Prostate gland (tissue), 2 donors: ENCODE measurements at regions not wholly inside any gene's neighbourhood (a gene's known extent, or its start where the extent isn't known, plus 50 kb on each side); places are given as distances from the start of the nearest gene placed in this dataset.
"Not testable (repeated sequence)": the region's sequence is repeated elsewhere in the genome, so short reads cannot be mapped to it uniquely, and the experiment has no call there.

Source experiments
- DNase-seq: peaks from one replicate; pipeline ENCODE4 v3.0.0-alpha.2; 2019; ENCODE audit warnings: low spot score
- H3K27ac ChIP-seq, 2 donors: fragments of 200-600 bp; sonication (generic); 2 replicates each; pipeline ENCODE4 v1.5.1; 2017 to 2019
- H3K27me3 ChIP-seq: fragments of 200-600 bp; sonication (generic); replicated peaks from 2 replicates; pipeline ENCODE4 v1.5.1; 2019; ENCODE audit not compliant: insufficient read depth
- H3K36me3 ChIP-seq, 2 donors: fragments of 200-600 bp; sonication (generic); 1 replicate in 1 of 2; 2 replicates in 1 of 2; pipeline versions ENCODE4 v1.5.1 to v1.8.1; 2017 to 2019
- H3K4me1 ChIP-seq: fragments of 200-600 bp; sonication (generic); replicated peaks from 2 replicates; pipeline ENCODE4 v1.5.1; 2019
- H3K4me3 ChIP-seq, 2 donors: fragments of 200-600 bp; sonication (generic); 2 replicates each; pipeline ENCODE4 v1.5.1; 2017 to 2019
- H3K9me3 ChIP-seq: fragments of 200-600 bp; sonication (generic); 2 replicates; pipeline ENCODE4 v1.5.1; 2017
- CTCF ChIP-seq, 4 experiments: fragments of 200-600 bp in 2 of 4; fragments of 450-650 bp in 2 of 4; sonication (generic) in 2 of 4; IDR thresholded peaks; 1 replicate in 3 of 4; 2 replicates in 1 of 4; pipeline ENCODE4 v1.5.1; 2016 to 2019; ENCODE audit warnings: antibody characterized with exemption in 4 of 4, mild to moderate bottlenecking in 2 of 4, moderate library complexity in 2 of 4
- POLR2A ChIP-seq: fragments of 450-650 bp; IDR thresholded peaks from one replicate; pipeline ENCODE4 v1.6.1; 2016; ENCODE audit warnings: antibody characterized with exemption, mild to moderate bottlenecking
- POLR2AphosphoS5 ChIP-seq: sonication (generic); formaldehyde crosslinking; IDR thresholded peaks from one replicate; pipeline ENCODE4 v1.6.1; 2017; ENCODE audit warnings: antibody characterized with exemption
- WGBS: methylation state at CpG from one replicate; pipeline ENCODE4 v1.1.5; 2018; 5-methylcytosine and 5-hydroxymethylcytosine counted together
- intact Hi-C: fragments of 100-400 bp; cut with DNase I; formaldehyde crosslinking; loops from one replicate; pipeline ENCODE4 v1.14.2; 2022

GRCh38 chr4:53705972-53706371 lies 114.7 kb upstream of the LNX1 start:
- H3K27ac ChIP-seq: no peak overlapping the region
- TF ChIP-seq CTCF (IDR thresholded peaks at IDR 0.05) (no peak), POLR2A (no peak), POLR2AphosphoS5 (no peak)

GRCh38 chr4:53705151-53705764 lies 114.0 kb upstream of the LNX1 start:
- no peaks in the 10 kb centered on the region for H3K4me1 ChIP-seq
- no peaks in the 10 kb centered on the region for H3K27me3 ChIP-seq
- H3K36me3 ChIP-seq: no peaks in the 10 kb centered on the region
- H3K9me3 ChIP-seq: no peaks in the 10 kb centered on the region
- TF ChIP-seq CTCF (IDR thresholded peaks at IDR 0.05) (no peak), POLR2AphosphoS5 (no peak), POLR2A (no peak)
- 90% methylated on average over 3 of the region's 3 CpGs for WGBS
- no peak overlapping the region for H3K27ac ChIP-seq
- intact Hi-C loops: loop anchor here (10.0 kb wide), 1 partner anchor 520 kb away; the partner anchor contains the start of gene PDGFRA
- no peak overlapping the region for H3K4me3 ChIP-seq
- no peak for DNase-seq

More at GRCh38 chr4:53705972-53706371, 114.7 kb upstream of the LNX1 start:
- Histone ChIP-seq H3K36me3 (no peaks in the 10 kb centered on the region), H3K4me1 (no peaks in the 10 kb centered on the region), H3K9me3 (no peaks in the 10 kb centered on the region), H3K4me3 (no peak overlapping the region), H3K27me3 (no peaks in the 10 kb centered on the region)
- 43% methylated on average over 4 of the region's 4 CpGs for WGBS
- DNase-seq: no peak
- intact Hi-C loops: loop anchor here (10.0 kb wide), 1 partner anchor 519 kb away; the partner anchor contains the start of gene PDGFRA

GRCh38 chr4:53704329-53704728 lies 113.0 kb upstream of the LNX1 start:
- H3K36me3 ChIP-seq: no peaks in the 10 kb centered on the region
- H3K4me3 ChIP-seq: no peak overlapping the region
- no peaks in the 10 kb centered on the region for H3K4me1 ChIP-seq
- no peaks in the 10 kb centered on the region for H3K9me3 ChIP-seq
- H3K27me3 ChIP-seq: no peaks in the 10 kb centered on the region
- no peak overlapping the region for H3K27ac ChIP-seq
- TF ChIP-seq POLR2AphosphoS5: no peak
- 68% methylated on average over 2 of the region's 2 CpGs for WGBS
- intact Hi-C loops: loop anchor here (10.0 kb wide), 1 partner anchor 520 kb away; the partner anchor contains the start of gene PDGFRA
- DNase-seq: no peak

GRCh38 chr4:53703267-53703655 lies 112.0 kb upstream of the LNX1 start:
- H3K4me1 ChIP-seq: no peaks in the 10 kb centered on the region
- no peak for DNase-seq
- H3K9me3 ChIP-seq: no peaks in the 10 kb centered on the region
- no peak overlapping the region for H3K4me3 ChIP-seq
- no peaks in the 10 kb centered on the region for H3K36me3 ChIP-seq
- WGBS: 53% methylated on average over 7 of the region's 7 CpGs
- intact Hi-C loops: loop anchor here (10.0 kb wide), 1 partner anchor 522 kb away; the partner anchor contains the start of gene PDGFRA
- no peaks in the 10 kb centered on the region for H3K27me3 ChIP-seq
- no peak for TF ChIP-seq POLR2A
- TF ChIP-seq POLR2AphosphoS5: no peak
- no peak for TF ChIP-seq CTCF (IDR thresholded peaks at IDR 0.05)
- no peak overlapping the region for H3K27ac ChIP-seq

- H3K27me3 ChIP-seq: no peaks in the 10 kb centered on the region
- no peaks in the 10 kb centered on the region for H3K9me3 ChIP-seq
- TF ChIP-seq POLR2AphosphoS5 (peak; percentile 35), POLR2A (no peak), CTCF (IDR thresholded peaks at IDR 0.05) (no peak)
- H3K36me3 ChIP-seq: no peaks in the 10 kb centered on the region
- H3K27ac ChIP-seq: peak overlapping the region; percentile 39 to 55
- peak overlapping the region in 1 of 2 donors; percentile 1 for H3K4me3 ChIP-seq
- WGBS: 10% methylated on average over 24 of the region's 24 CpGs
- no peaks in the 10 kb centered on the region for H3K4me1 ChIP-seq
- intact Hi-C loops: loop anchor here (10.0 kb wide), 1 partner anchor 522 kb away; the partner anchor contains the start of gene PDGFRA
- peak; percentile 70 for DNase-seq
Measured at GRCh38 chr4:53702334-53703266, 111.3 kb upstream of the LNX1 start.

GRCh38 chr4:53701260-53701659 lies 110.0 kb upstream of the LNX1 start:
- H3K27me3 ChIP-seq, DNase-seq, H3K4me1 ChIP-seq, H3K36me3 ChIP-seq, H3K27ac ChIP-seq, H3K4me3 ChIP-seq, H3K9me3 ChIP-seq: not testable (repeated sequence)
- intact Hi-C loops: loop anchor here (10.0 kb wide), 1 partner anchor 524 kb away; the partner anchor contains the start of gene PDGFRA
- WGBS: 94% methylated on average over 6 of the region's 6 CpGs

- DNase-seq, H3K27me3 ChIP-seq, H3K4me1 ChIP-seq, intact Hi-C loops, H3K36me3 ChIP-seq, H3K4me3 ChIP-seq, H3K27ac ChIP-seq, H3K9me3 ChIP-seq: not testable (repeated sequence)
- WGBS: 92% methylated on average over 2 of the region's 2 CpGs
Measured at GRCh38 chr4:53699310-53699709, 108.0 kb upstream of the LNX1 start.
